Keratinocyte (primary cell): ENCODE measurements at regions not wholly inside any gene's neighbourhood (a gene's known extent, or its start where the extent isn't known, plus 50 kb on each side); places are given as distances from the start of the nearest gene placed in this dataset.

Experiments used
- DNase-seq: peaks from one replicate; pipeline ENCODE4 v3.0.0-alpha.2; 2011; ENCODE audit warnings: low read depth, missing footprints, low spot score
- FAIRE-seq: peaks from 2 replicates; lab custom pipeline; 2011; peaks lifted over from hg19 to GRCh38; lab: Jason Lieb, UNC
- H2AFZ ChIP-seq: 2 replicates; pipeline ENCODE4 v1.6.0; 2012; ENCODE audit warnings: low read length, control low read depth, inconsistent platforms; ENCODE audit not compliant: control insufficient read depth
- H3K27ac ChIP-seq: 2 replicates; pipeline ENCODE4 v1.5.1; 2011; ENCODE audit warnings: low read length; ENCODE audit not compliant: control insufficient read depth, insufficient read depth
- H3K27me3 ChIP-seq: 3 replicates; pipeline ENCODE4 v1.6.0; 2011; ENCODE audit warnings: low read length; ENCODE audit not compliant: control insufficient read depth, insufficient read depth; ENCODE audit errors: extremely low read depth
- H3K36me3 ChIP-seq, 2 experiments: 2 replicates in 1 of 2; 3 replicates in 1 of 2; pipeline ENCODE4 v1.5.1; 2011; ENCODE audit warnings: low read length in 2 of 2, mild to moderate bottlenecking in 1 of 2; ENCODE audit not compliant: control insufficient read depth in 2 of 2, insufficient read depth in 2 of 2; ENCODE audit errors: extremely low read depth in 1 of 2
- H3K4me1 ChIP-seq: 3 replicates; pipeline ENCODE4 v1.5.1; 2011; ENCODE audit warnings: low read length; ENCODE audit not compliant: control insufficient read depth, insufficient read depth; ENCODE audit errors: extremely low read depth
- H3K4me2 ChIP-seq: 3 replicates; pipeline ENCODE4 v1.6.0; 2011; ENCODE audit warnings: low read depth, low read length; ENCODE audit not compliant: control insufficient read depth, insufficient read depth; ENCODE audit errors: extremely low read depth
- H3K4me3 ChIP-seq, 3 experiments: fragments of 200-600 bp in 1 of 3; sonication (generic) in 1 of 3; 2 replicates in 2 of 3; 3 replicates in 1 of 3; pipeline ENCODE4 v1.5.1; 2011 to 2016; ENCODE audit warnings: low read length in 3 of 3, mild to moderate bottlenecking in 3 of 3, control low read depth in 2 of 3, inconsistent platforms in 1 of 3, low read depth in 1 of 3, mixed read lengths in 1 of 3, mixed run types in 1 of 3, moderate library complexity in 1 of 3; ENCODE audit not compliant: control insufficient read depth in 2 of 3, insufficient read depth in 2 of 3; ENCODE audit errors: extremely low read depth in 1 of 3
- H3K79me2 ChIP-seq: 2 replicates; pipeline ENCODE4 v1.6.0; 2012; ENCODE audit warnings: low read length; ENCODE audit not compliant: control insufficient read depth, insufficient read depth
- H3K9ac ChIP-seq: 3 replicates; pipeline ENCODE4 v1.6.0; 2011; ENCODE audit warnings: low read length; ENCODE audit not compliant: control insufficient read depth, insufficient read depth; ENCODE audit errors: extremely low read depth
- H3K9me1 ChIP-seq: 3 replicates; pipeline ENCODE4 v1.6.0; 2011; ENCODE audit warnings: low read length; ENCODE audit not compliant: control insufficient read depth, insufficient read depth; ENCODE audit errors: extremely low read depth
- H3K9me3 ChIP-seq: 2 replicates; pipeline ENCODE4 v1.5.1; 2012; ENCODE audit warnings: low read depth, low read length; ENCODE audit not compliant: control insufficient read depth
- H4K20me1 ChIP-seq: 3 replicates; pipeline ENCODE4 v1.6.0; 2011; ENCODE audit warnings: low read length; ENCODE audit not compliant: control insufficient read depth, insufficient read depth; ENCODE audit errors: extremely low read depth
- EZH2 ChIP-seq: IDR thresholded peaks from one replicate; pipeline ENCODE4 v1.6.1; 2012; ENCODE audit warnings: inconsistent platforms, mild to moderate bottlenecking, low read length, moderate library complexity
- dilution Hi-C: fragments of 300-500 bp; cut with MboI; formaldehyde crosslinking; loops from one replicate; pipeline ENCODE4 v1.7.0; 2020; ENCODE audit warnings: low sequenced_read_pairs; ENCODE audit not compliant: extremely low pct_ligation_motif_present
- TF ChIP-seq, protein P1 (sequence below), 3 experiments: IDR thresholded peaks in 1 of 3; conservative IDR thresholded peaks in 1 of 3; optimal IDR thresholded peaks in 1 of 3; 2 replicates in 2 of 3; 3 replicates in 1 of 3; pipeline versions ENCODE3 to v1.5.1; 2011; ENCODE audit warnings: low read length in 3 of 3, mild to moderate bottlenecking in 3 of 3, moderate library complexity in 2 of 3, control low read depth in 1 of 3, inconsistent platforms in 1 of 3; ENCODE audit not compliant: insufficient read depth in 2 of 3; ENCODE audit errors: extremely low read depth in 1 of 3

DNA sequence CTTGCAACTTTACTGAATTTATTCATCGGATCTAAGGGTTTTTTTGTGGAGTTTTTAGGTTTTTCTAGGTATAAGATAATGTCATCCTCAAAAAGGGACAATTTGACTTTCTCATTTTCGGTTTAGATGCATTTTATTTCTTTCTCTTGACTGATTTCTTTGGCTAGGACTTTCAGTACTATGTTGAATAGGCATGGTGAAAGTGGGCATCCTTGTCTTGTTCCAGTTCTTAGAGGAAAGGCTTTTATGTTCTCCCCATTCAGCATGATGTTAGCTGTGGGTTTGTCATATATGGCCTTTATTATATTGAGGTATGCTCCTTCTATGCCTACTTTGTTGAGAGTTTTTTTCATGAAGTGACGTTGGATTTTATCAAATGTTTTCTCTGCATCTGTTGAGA lies 106.7 kb downstream of the FAM43A start:
- TF ChIP-seq, protein P1, sequence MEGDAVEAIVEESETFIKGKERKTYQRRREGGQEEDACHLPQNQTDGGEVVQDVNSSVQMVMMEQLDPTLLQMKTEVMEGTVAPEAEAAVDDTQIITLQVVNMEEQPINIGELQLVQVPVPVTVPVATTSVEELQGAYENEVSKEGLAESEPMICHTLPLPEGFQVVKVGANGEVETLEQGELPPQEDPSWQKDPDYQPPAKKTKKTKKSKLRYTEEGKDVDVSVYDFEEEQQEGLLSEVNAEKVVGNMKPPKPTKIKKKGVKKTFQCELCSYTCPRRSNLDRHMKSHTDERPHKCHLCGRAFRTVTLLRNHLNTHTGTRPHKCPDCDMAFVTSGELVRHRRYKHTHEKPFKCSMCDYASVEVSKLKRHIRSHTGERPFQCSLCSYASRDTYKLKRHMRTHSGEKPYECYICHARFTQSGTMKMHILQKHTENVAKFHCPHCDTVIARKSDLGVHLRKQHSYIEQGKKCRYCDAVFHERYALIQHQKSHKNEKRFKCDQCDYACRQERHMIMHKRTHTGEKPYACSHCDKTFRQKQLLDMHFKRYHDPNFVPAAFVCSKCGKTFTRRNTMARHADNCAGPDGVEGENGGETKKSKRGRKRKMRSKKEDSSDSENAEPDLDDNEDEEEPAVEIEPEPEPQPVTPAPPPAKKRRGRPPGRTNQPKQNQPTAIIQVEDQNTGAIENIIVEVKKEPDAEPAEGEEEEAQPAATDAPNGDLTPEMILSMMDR (optimal IDR thresholded peaks at IDR 0.05 in 1 of 3, IDR thresholded peaks at IDR 0.05 in 1 of 3, conservative IDR thresholded peaks at IDR 0.05 in 1 of 3; ENCODE audit: extremely low read depth in 1 of 3, insufficient read depth in 2 of 3, low read length in 3 of 3), result no peak
- TF ChIP-seq EZH2, result no peak
- no peaks in the 10 kb centered on the region for H3K9me1 ChIP-seq
- no peak overlapping the region for H3K27ac ChIP-seq
- no peak overlapping the region for H3K9ac ChIP-seq
- no peaks in the 10 kb centered on the region for H3K27me3 ChIP-seq
- FAIRE-seq, result no peak
- H3K36me3 ChIP-seq, result no peaks in the 10 kb centered on the region
- dilution Hi-C loops, result no loop called here
- H3K4me3 ChIP-seq, result no peak overlapping the region
- no peaks in the 10 kb centered on the region for H3K9me3 ChIP-seq
- H3K4me2 ChIP-seq, result no peak overlapping the region
- H3K4me1 ChIP-seq, result no peaks in the 10 kb centered on the region
- no peak overlapping the region for H2AFZ ChIP-seq
- H4K20me1 ChIP-seq, result no peaks in the 10 kb centered on the region
- no peaks in the 10 kb centered on the region for H3K79me2 ChIP-seq
- no peak for DNase-seq

- DNase-seq (no peak), FAIRE-seq (no peak)
- Histone ChIP-seq H3K9ac (no peak overlapping the region), H2AFZ (no peak overlapping the region), H3K4me2 (no peak overlapping the region), H3K79me2 (no peaks in the 10 kb centered on the region), H3K9me3 (no peaks in the 10 kb centered on the region), H3K4me3 (no peak overlapping the region), H4K20me1 (no peaks in the 10 kb centered on the region), H3K27me3 (peaks cover 10% of the 10 kb centered on the region), H3K36me3 (no peaks in the 10 kb centered on the region), H3K4me1 (no peaks in the 10 kb centered on the region), H3K9me1 (no peaks in the 10 kb centered on the region), H3K27ac (no peak overlapping the region)
- dilution Hi-C loops, result no loop called here
- no peak for TF ChIP-seq EZH2
- TF ChIP-seq, protein P1 (optimal IDR thresholded peaks at IDR 0.05 in 1 of 3, IDR thresholded peaks at IDR 0.05 in 1 of 3, conservative IDR thresholded peaks at IDR 0.05 in 1 of 3; ENCODE audit: extremely low read depth in 1 of 3, insufficient read depth in 2 of 3, low read length in 3 of 3), result no peak
Observed at GRCh38 chr3:194797555-194798250, 112.0 kb downstream of the FAM43A start.
